Natural killer cell (primary cell): ENCODE measurements at regions not wholly inside any gene's neighbourhood (a gene's known extent, or its start where the extent isn't known, plus 50 kb on each side); places are given as distances from the start of the nearest gene placed in this dataset.

Experiments used
- ATAC-seq, 3 donors: fragments of 150-1000 bp in 2 of 3; fragments of 200-7000 bp in 1 of 3; cut with Tn5 transposase; 1 replicate in 1 of 3; 2 replicates in 2 of 3; pipeline ENCODE4 v1.10.0; 2021; ENCODE audit warnings: mild to moderate bottlenecking in 2 of 3, moderate library complexity in 2 of 3
- DNase-seq, 2 donors: peaks; one replicate each; pipeline versions ENCODE4 v3.0.0 to v3.0.0-alpha.2; 2013 to 2021; ENCODE audit warnings: mixed read lengths in 1 of 2
- H3K27ac ChIP-seq: one replicate; pipeline ENCODE4 v1.5.1; 2013; ENCODE audit warnings: mild to moderate bottlenecking, low read length
- H3K27me3 ChIP-seq: one replicate; pipeline ENCODE4 v1.6.1; 2013; ENCODE audit warnings: low read length; ENCODE audit not compliant: control insufficient read depth, insufficient read depth
- H3K36me3 ChIP-seq: one replicate; pipeline ENCODE4 v1.6.1; 2013; ENCODE audit warnings: low read length; ENCODE audit not compliant: control insufficient read depth, insufficient read depth
- H3K4me1 ChIP-seq: one replicate; pipeline ENCODE4 v1.6.1; 2013; ENCODE audit warnings: low read length; ENCODE audit not compliant: control insufficient read depth, insufficient read depth
- H3K4me3 ChIP-seq: one replicate; pipeline ENCODE4 v1.5.1; 2013; ENCODE audit warnings: low read length
- H3K9me3 ChIP-seq: one replicate; pipeline ENCODE4 v1.6.1; 2013; ENCODE audit warnings: low read length; ENCODE audit not compliant: control insufficient read depth, insufficient read depth
- H3K27ac Mint-ChIP-seq, 2 donors: one replicate each; pipeline ENCODE4 v1.8.0; 2022; ENCODE audit warnings: mild to moderate bottlenecking in 2 of 2, mixed read lengths in 2 of 2, moderate library complexity in 1 of 2
- H3K27me3 Mint-ChIP-seq, 2 donors: one replicate each; pipeline ENCODE4 v1.8.0; 2022; ENCODE audit warnings: low read depth in 2 of 2, mixed read lengths in 2 of 2
- H3K36me3 Mint-ChIP-seq: one replicate; pipeline ENCODE4 v1.8.0; 2022; ENCODE audit warnings: mixed read lengths
- H3K4me1 Mint-ChIP-seq, 2 donors: one replicate each; pipeline ENCODE4 v1.8.0; 2022; ENCODE audit warnings: mixed read lengths in 2 of 2
- H3K4me3 Mint-ChIP-seq: one replicate; pipeline ENCODE4 v1.8.0; 2022; ENCODE audit warnings: mild to moderate bottlenecking, moderate library complexity, mixed read lengths
- H3K9me3 Mint-ChIP-seq, 2 donors: one replicate each; pipeline ENCODE4 v1.8.0; 2022; ENCODE audit warnings: mixed read lengths in 2 of 2
- WGBS: methylation state at CpG from one replicate; pipeline ENCODE4 v1.1.7; 2013; ENCODE audit warnings: missing lambda C conversion rate; ENCODE audit not compliant: insufficient coverage; 5-methylcytosine and 5-hydroxymethylcytosine counted together
- intact Hi-C: fragments of 100-400 bp; cut with micrococcal nuclease; formaldehyde crosslinking; loops from one replicate; pipeline ENCODE4 v1.14.2; 2022
- TF ChIP-seq, protein P1 (sequence below): fragments of 200-600 bp; IDR thresholded peaks from one replicate; pipeline ENCODE4 v1.8.0; 2022; ENCODE audit warnings: antibody characterized with exemption

- Histone ChIP-seq H3K4me3 (no peak overlapping the region), H3K27me3 (no peaks in the 10 kb centered on the region), H3K27ac (no peak overlapping the region), H3K4me1 (no peaks in the 10 kb centered on the region), H3K9me3 (no peaks in the 10 kb centered on the region), H3K36me3 (no peaks in the 10 kb centered on the region)
- DNase-seq (no peak), ATAC-seq (no peak)
- Mint-ChIP-seq H3K4me1 (no peaks in the 10 kb centered on the region), H3K9me3 (no peaks in the 10 kb centered on the region), H3K27ac (no peak overlapping the region), H3K36me3 (no peaks in the 10 kb centered on the region), H3K4me3 (no peak overlapping the region), H3K27me3 (peaks cover 0 to 10% of the 10 kb centered on the region in 2 donors)
- TF ChIP-seq, protein P1, sequence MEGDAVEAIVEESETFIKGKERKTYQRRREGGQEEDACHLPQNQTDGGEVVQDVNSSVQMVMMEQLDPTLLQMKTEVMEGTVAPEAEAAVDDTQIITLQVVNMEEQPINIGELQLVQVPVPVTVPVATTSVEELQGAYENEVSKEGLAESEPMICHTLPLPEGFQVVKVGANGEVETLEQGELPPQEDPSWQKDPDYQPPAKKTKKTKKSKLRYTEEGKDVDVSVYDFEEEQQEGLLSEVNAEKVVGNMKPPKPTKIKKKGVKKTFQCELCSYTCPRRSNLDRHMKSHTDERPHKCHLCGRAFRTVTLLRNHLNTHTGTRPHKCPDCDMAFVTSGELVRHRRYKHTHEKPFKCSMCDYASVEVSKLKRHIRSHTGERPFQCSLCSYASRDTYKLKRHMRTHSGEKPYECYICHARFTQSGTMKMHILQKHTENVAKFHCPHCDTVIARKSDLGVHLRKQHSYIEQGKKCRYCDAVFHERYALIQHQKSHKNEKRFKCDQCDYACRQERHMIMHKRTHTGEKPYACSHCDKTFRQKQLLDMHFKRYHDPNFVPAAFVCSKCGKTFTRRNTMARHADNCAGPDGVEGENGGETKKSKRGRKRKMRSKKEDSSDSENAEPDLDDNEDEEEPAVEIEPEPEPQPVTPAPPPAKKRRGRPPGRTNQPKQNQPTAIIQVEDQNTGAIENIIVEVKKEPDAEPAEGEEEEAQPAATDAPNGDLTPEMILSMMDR, result no peak
- intact Hi-C loops, result no loop called here
- WGBS, result 73% methylated on average over 2 of the region's 2 CpGs
Observed at GRCh38 chr1:17943506-17943905, 164.1 kb upstream of the IGSF21 start.

- H3K27me3 ChIP-seq, result no peaks in the 10 kb centered on the region
- H3K36me3 Mint-ChIP-seq, result no peaks in the 10 kb centered on the region
- no peaks in the 10 kb centered on the region for H3K4me1 ChIP-seq
- no peak overlapping the region for H3K27ac Mint-ChIP-seq
- DNase-seq (no peak), ATAC-seq (no peak)
- TF ChIP-seq, protein P1, result no peak
- no peaks in the 10 kb centered on the region for H3K4me1 Mint-ChIP-seq
- intact Hi-C loops, result no loop called here
- H3K9me3 ChIP-seq, result no peaks in the 10 kb centered on the region
- no peak overlapping the region for H3K4me3 ChIP-seq
- 72% methylated on average over 4 of the region's 4 CpGs for WGBS
- H3K27ac ChIP-seq, result no peak overlapping the region
- no peaks in the 10 kb centered on the region for H3K9me3 Mint-ChIP-seq
- H3K4me3 Mint-ChIP-seq, result no peak overlapping the region
- H3K36me3 ChIP-seq, result no peaks in the 10 kb centered on the region
- H3K27me3 Mint-ChIP-seq, result peaks cover 0 to 10% of the 10 kb centered on the region in 2 donors
Observed at GRCh38 chr1:17944646-17945045, 163.0 kb upstream of the IGSF21 start.

GRCh38 chr1:17946434-17946833 is 161.2 kb upstream of the IGSF21 start:
- Mint-ChIP-seq H3K27me3 (peaks cover 0 to 10% of the 10 kb centered on the region in 2 donors), H3K27ac (no peak overlapping the region), H3K9me3 (no peaks in the 10 kb centered on the region), H3K4me1 (no peaks in the 10 kb centered on the region), H3K4me3 (no peak overlapping the region), H3K36me3 (no peaks in the 10 kb centered on the region)
- Histone ChIP-seq H3K4me3 (no peak overlapping the region), H3K4me1 (no peaks in the 10 kb centered on the region), H3K36me3 (no peaks in the 10 kb centered on the region), H3K27ac (no peak overlapping the region), H3K27me3 (no peaks in the 10 kb centered on the region), H3K9me3 (no peaks in the 10 kb centered on the region)
- WGBS, result 100% methylated on average over 1 of the region's 1 CpG
- ATAC-seq, result no peak
- no peak for DNase-seq
- intact Hi-C loops, result no loop called here
- TF ChIP-seq, protein P1, result no peak

DNA sequence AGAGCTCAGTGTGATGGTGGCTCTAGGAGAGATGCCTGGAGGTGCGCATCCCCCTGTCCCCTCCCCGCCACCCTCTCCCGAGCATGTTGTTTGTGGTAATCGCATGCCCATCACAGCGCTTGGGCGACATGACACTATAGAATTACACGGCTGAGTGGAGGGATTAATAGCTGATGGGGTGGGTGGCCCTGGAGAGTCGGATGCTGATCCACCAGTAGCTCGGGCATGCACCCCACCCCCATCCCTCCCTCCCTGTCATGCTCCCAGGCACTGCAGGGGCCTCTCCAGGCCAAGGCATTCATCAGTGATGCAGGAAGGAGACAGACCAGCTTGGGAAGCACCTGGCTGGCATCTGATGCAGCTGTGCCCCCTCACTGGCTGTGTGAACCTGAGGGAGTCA is 159.0 kb upstream of the IGSF21 start:
- intact Hi-C loops, result no loop called here
- no peaks in the 10 kb centered on the region for H3K4me1 Mint-ChIP-seq
- ATAC-seq (no peak), DNase-seq (no peak)
- H3K36me3 Mint-ChIP-seq, result no peaks in the 10 kb centered on the region
- Histone ChIP-seq H3K27me3 (no peaks in the 10 kb centered on the region), H3K4me1 (no peaks in the 10 kb centered on the region), H3K9me3 (no peaks in the 10 kb centered on the region), H3K4me3 (no peak overlapping the region), H3K36me3 (no peaks in the 10 kb centered on the region), H3K27ac (no peak overlapping the region)
- TF ChIP-seq, protein P1, result no peak
- peaks cover 0 to 9% of the 10 kb centered on the region in 2 donors for H3K27me3 Mint-ChIP-seq
- no peak overlapping the region for H3K4me3 Mint-ChIP-seq
- H3K27ac Mint-ChIP-seq, result no peak overlapping the region
- WGBS, result 91% methylated on average over 6 of the region's 9 CpGs
- no peaks in the 10 kb centered on the region for H3K9me3 Mint-ChIP-seq
